Esophagus squamous epithelium (tissue), 4 donors: ENCODE measurements at regions not wholly inside any gene's neighbourhood (a gene's known extent, or its start where the extent isn't known, plus 50 kb on each side); places are given as distances from the start of the nearest gene placed in this dataset.

Experiments used
- CTCF ChIP-seq, 6 experiments: fragments of 450-650 bp in 4 of 6; fragments of 200-600 bp in 2 of 6; sonication (generic) in 2 of 6; IDR thresholded peaks; one replicate each; pipeline ENCODE4 v1.5.1; 2016 to 2019; ENCODE audit warnings: antibody characterized with exemption in 6 of 6, mild to moderate bottlenecking in 4 of 6, moderate library complexity in 4 of 6
- POLR2A ChIP-seq, 4 donors: fragments of 450-650 bp; IDR thresholded peaks; one replicate each; pipeline ENCODE4 v1.6.1; 2017; ENCODE audit warnings: antibody characterized with exemption in 4 of 4, mild to moderate bottlenecking in 4 of 4, moderate library complexity in 3 of 4

DNA sequence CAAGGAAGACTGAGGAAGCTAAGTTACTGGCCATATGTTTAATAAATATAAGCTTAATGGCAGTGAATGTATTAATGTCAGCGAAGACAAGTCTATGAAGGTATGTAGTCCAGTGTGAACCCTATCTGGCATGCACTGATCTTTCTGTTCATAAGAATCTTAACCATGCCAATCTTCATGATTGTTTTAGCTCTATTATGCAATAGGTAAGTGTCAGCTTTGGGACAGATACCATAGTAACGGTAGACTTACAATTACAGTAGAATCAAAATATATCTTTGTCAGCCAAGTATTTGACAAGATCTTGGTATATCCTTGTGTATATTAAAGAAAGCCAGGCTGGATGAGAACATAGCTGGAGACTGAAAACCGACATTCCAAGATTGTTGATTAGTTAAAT is 428.5 kb downstream of the SPRY2 start:
- TF ChIP-seq CTCF (IDR thresholded peaks at IDR 0.05) (no peak), POLR2A (IDR thresholded peaks at IDR 0.05) (no peak)
